Hepatic stellate cell (primary cell): ENCODE measurements at regions not wholly inside any gene's neighbourhood (a gene's known extent, or its start where the extent isn't known, plus 50 kb on each side); places are given as distances from the start of the nearest gene placed in this dataset.
"Not testable (repeated sequence)": the region's sequence is repeated elsewhere in the genome, so short reads cannot be mapped to it uniquely, and the experiment has no call there.

Experiments
- DNase-seq: peaks from one replicate; pipeline ENCODE4 v3.0.0; 2011; ENCODE audit warnings: low spot score

- DNase-seq = peak; percentile 9
These were observed 75.2 kb upstream of the SSBP2 start for GRCh38 chr5:81826128-81826527.

- DNase-seq = peak; percentile 55
These were observed 74.3 kb upstream of the SSBP2 start for GRCh38 chr5:81825237-81825636.

- DNase-seq = not testable (repeated sequence)
These were observed 72.8 kb upstream of the SSBP2 start for GRCh38 chr5:81823736-81824135.

GRCh38 chr5:81820863-81821262 lies 70.0 kb upstream of the SSBP2 start:
- no peak for DNase-seq

- no peak for DNase-seq
These were observed 69.4 kb upstream of the SSBP2 start for GRCh38 chr5:81820318-81820636.

GRCh38 chr5:81819556-81820317 lies 68.8 kb upstream of the SSBP2 start:
- peak; percentile 32 for DNase-seq

- no peak for DNase-seq
These were observed 67.1 kb upstream of the SSBP2 start for GRCh38 chr5:81817980-81818379.

GRCh38 chr5:81817086-81817485 lies 66.2 kb upstream of the SSBP2 start:
- no peak for DNase-seq

- no peak for DNase-seq
These were observed 64.4 kb upstream of the SSBP2 start for GRCh38 chr5:81815321-81815720.

GRCh38 chr5:81808106-81808505 lies 57.2 kb upstream of the SSBP2 start:
- no peak for DNase-seq

GRCh38 chr5:81805086-81805485 lies 54.2 kb upstream of the SSBP2 start:
- DNase-seq = no peak

GRCh38 chr5:81803812-81804211 lies 52.9 kb upstream of the SSBP2 start:
- no peak for DNase-seq

GRCh38 chr5:81802625-81803024 lies 51.7 kb upstream of the SSBP2 start:
- no peak for DNase-seq

- no peak for DNase-seq
These were observed 51.1 kb upstream of the SSBP2 start for GRCh38 chr5:81802020-81802419.

GRCh38 chr5:81800797-81801196 lies 49.9 kb upstream of the SSBP2 start:
- peak; percentile 32 for DNase-seq
